Stomach (tissue), 8 donors: ENCODE measurements at regions not wholly inside any gene's neighbourhood (a gene's known extent, or its start where the extent isn't known, plus 50 kb on each side); places are given as distances from the start of the nearest gene placed in this dataset.

Experiments used
- DNase-seq, 2 donors: peaks; one replicate each; pipeline versions ENCODE4 v3.0.0 to v3.0.0-alpha.2; 2013 to 2019
- H3K27ac ChIP-seq, 5 donors: fragments of 200-600 bp in 4 of 5; sonication (generic) in 4 of 5; one replicate each; pipeline ENCODE4 v1.5.1; 2013 to 2019; ENCODE audit warnings: mild to moderate bottlenecking in 1 of 5, moderate library complexity in 1 of 5
- H3K27me3 ChIP-seq, 3 donors: fragments of 200-600 bp; sonication (generic); one replicate each; pipeline ENCODE4 v1.5.1; 2017 to 2019; ENCODE audit warnings: mixed run types in 1 of 3
- H3K36me3 ChIP-seq, 4 donors: fragments of 200-600 bp; sonication (generic); 1 replicate in 3 of 4; 2 replicates in 1 of 4; pipeline ENCODE4 v1.5.1; 2016 to 2019
- H3K4me1 ChIP-seq, 4 donors: fragments of 200-600 bp; sonication (generic); one replicate each; pipeline ENCODE4 v1.5.1; 2016 to 2019
- H3K4me3 ChIP-seq, 4 donors: fragments of 200-600 bp; sonication (generic) in 3 of 4; one replicate each; pipeline ENCODE4 v1.5.1; 2016 to 2019; ENCODE audit warnings: mild to moderate bottlenecking in 1 of 4
- H3K9me3 ChIP-seq, 4 donors: fragments of 200-600 bp; sonication (generic); one replicate each; pipeline ENCODE4 v1.5.1; 2016 to 2019
- CTCF ChIP-seq, 7 experiments: fragments of 450-650 bp in 4 of 7; fragments of 200-600 bp in 3 of 7; sonication (generic) in 3 of 7; IDR thresholded peaks; one replicate each; pipeline ENCODE4 v1.5.1; 2016 to 2019; ENCODE audit warnings: antibody characterized with exemption in 7 of 7, control low read depth in 2 of 7, mild to moderate bottlenecking in 1 of 7
- EP300 ChIP-seq: sonication (generic); formaldehyde crosslinking; IDR thresholded peaks from one replicate; pipeline ENCODE4 v1.6.1; 2017; ENCODE audit warnings: antibody characterized with exemption
- POLR2A ChIP-seq, 4 donors: fragments of 450-650 bp; IDR thresholded peaks; one replicate each; pipeline ENCODE4 v1.6.1; 2016; ENCODE audit warnings: antibody characterized with exemption in 4 of 4, control low read depth in 2 of 4, mild to moderate bottlenecking in 1 of 4, moderate library complexity in 1 of 4
- POLR2AphosphoS5 ChIP-seq, 3 donors: sonication (generic); formaldehyde crosslinking; IDR thresholded peaks; one replicate each; pipeline ENCODE4 v1.6.1; 2016; ENCODE audit warnings: antibody characterized with exemption in 3 of 3
- WGBS, 5 donors: extraction: QIAGEN DNeasy Blood & Tissue Kit in 3 of 5; methylation state at CpG; one replicate each; pipeline versions ENCODE4 v1.1.5 to v1.1.7; 2013 to 2018; 5-methylcytosine and 5-hydroxymethylcytosine counted together
- intact Hi-C: fragments of 100-400 bp; cut with DNase I; formaldehyde crosslinking; loops from one replicate; pipeline ENCODE4 v1.15.1; 2023; ENCODE audit warnings: low total_unique reads
- small RNA-seq, 4 donors: library from RNA; depleted of rRNA; stranded (forward); fragments of <200 nt; gene quantifications; one replicate each; pipeline ENCODE3, GENCODE V24; 2016
- donor health status: healthy with polysubstance abuse.
- donor health status: Bipolar disorder and iron deficiency.
- donor health status: healthy.

- WGBS, 5 donors = 48 to 79% (median 61%) methylated on average over 4 of the region's 4 CpGs
- Histone ChIP-seq H3K4me1 (no peaks in the 10 kb centered on the region), H3K9me3 (no peaks in the 10 kb centered on the region), H3K27me3 (peaks cover 0 to 15% (median 0%) of the 10 kb centered on the region in 3 donors), H3K4me3 (no peak overlapping the region), H3K27ac (no peak overlapping the region), H3K36me3 (no peaks in the 10 kb centered on the region)
- TF ChIP-seq POLR2AphosphoS5 (IDR thresholded peaks at IDR 0.05) = no peak
- TF ChIP-seq EP300 = no peak
- no peak for TF ChIP-seq CTCF (IDR thresholded peaks at IDR 0.05)
- TF ChIP-seq POLR2A (IDR thresholded peaks at IDR 0.05) = no peak
- DNase-seq = no peak
- intact Hi-C loops = loop anchor here (10.0 kb wide), 1 partner anchor 56 kb away; no protein-coding TSS in a partner anchor
These were observed 54.1 kb upstream of the AP1S2 start for GRCh38 chrX:15908603-15909290.

- WGBS, 5 donors = 47 to 63% (median 50%) methylated on average over 5 of the region's 5 CpGs
These were observed 51.7 kb upstream of the AP1S2 start for GRCh38 chrX:15906041-15906943.

More at GRCh38 chrX:15906041-15906943, 51.7 kb upstream of the AP1S2 start:
- intact Hi-C loops = loop anchor here (10.0 kb wide), 1 partner anchor 59 kb away; no protein-coding TSS in a partner anchor
- no peak for DNase-seq
- no peak for TF ChIP-seq POLR2AphosphoS5 (IDR thresholded peaks at IDR 0.05)
- no peak for TF ChIP-seq EP300
- no peak for TF ChIP-seq POLR2A (IDR thresholded peaks at IDR 0.05)
- no peak for TF ChIP-seq CTCF (IDR thresholded peaks at IDR 0.05)
- Histone ChIP-seq H3K9me3 (peaks cover 0 to 13% (median 5%) of the 10 kb centered on the region in 4 donors), H3K27ac (no peak overlapping the region), H3K4me3 (no peak overlapping the region), H3K4me1 (no peaks in the 10 kb centered on the region), H3K36me3 (no peaks in the 10 kb centered on the region), H3K27me3 (peaks cover 0 to 15% (median 0%) of the 10 kb centered on the region in 3 donors)

Small RNAs in the stretch of these regions (small RNA-seq; reads per million reads assigned to genes)
- gene RNU5F-7P = 0 reads per million in 4 donors
